ENCODE measurements at regions not wholly inside any gene's neighbourhood (a gene's known extent, or its start where the extent isn't known, plus 50 kb on each side); places are given as distances from the start of the nearest gene placed in this dataset.

- Histone ChIP-seq H3K36me3 (ENCODE audit: control insufficient read depth, low read length) (no peaks in the 10 kb centered on the region), H3K79me2 (ENCODE audit: control insufficient read depth, low read length) (no peaks in the 10 kb centered on the region), H3F3A (ENCODE audit: control insufficient read depth, insufficient read depth) (no peaks in the 10 kb centered on the region), H3K4me3 (ENCODE audit: low read length) (no peak overlapping the region), H3K27ac (ENCODE audit: low read depth, low read length) (no peak overlapping the region), H4K20me1 (ENCODE audit: control insufficient read depth, insufficient read depth, low read depth, low read length) (no peaks in the 10 kb centered on the region), H3K4me1 (ENCODE audit: control insufficient read depth, low read length) (no peaks in the 10 kb centered on the region), H3K4me2 (ENCODE audit: low read length) (no peak overlapping the region), H3K9me2 (replicated peaks; ENCODE audit: control insufficient read depth, low read length) (no peaks in the 10 kb centered on the region), H3K9me3 (ENCODE audit: control insufficient read depth, insufficient read depth, low read length) (no peaks in the 10 kb centered on the region), H3K27me3 (ENCODE audit: control insufficient read depth, low read length) (no peaks in the 10 kb centered on the region)
- TF ChIP-seq EZH2phosphoT487 (IDR thresholded peaks at IDR 0.05; ENCODE audit: borderline replicate concordance, low read length), result no peak
- TF ChIP-seq CTCF (IDR thresholded peaks at IDR 0.05; ENCODE audit: low read depth, low read length, poor library complexity, severe bottlenecking), result no peak
Measured at GRCh38 chr3:27923349-27924068, 201.4 kb upstream of the EOMES start.

- H3K4me1 ChIP-seq (ENCODE audit: control insufficient read depth, low read length), result no peaks in the 10 kb centered on the region
- H3K9me3 ChIP-seq (ENCODE audit: control insufficient read depth, insufficient read depth, low read length), result no peaks in the 10 kb centered on the region
- no peaks in the 10 kb centered on the region for H3F3A ChIP-seq (ENCODE audit: control insufficient read depth, insufficient read depth)
- no peaks in the 10 kb centered on the region for H4K20me1 ChIP-seq (ENCODE audit: control insufficient read depth, insufficient read depth, low read depth, low read length)
- no peak overlapping the region for H3K4me3 ChIP-seq (ENCODE audit: low read length)
- H3K9me2 ChIP-seq (replicated peaks; ENCODE audit: control insufficient read depth, low read length), result no peaks in the 10 kb centered on the region
- no peak overlapping the region for H3K27ac ChIP-seq (ENCODE audit: low read depth, low read length)
- H3K27me3 ChIP-seq (ENCODE audit: control insufficient read depth, low read length), result no peaks in the 10 kb centered on the region
- H3K4me2 ChIP-seq (ENCODE audit: low read length), result no peak overlapping the region
- TF ChIP-seq CTCF (IDR thresholded peaks at IDR 0.05; ENCODE audit: low read depth, low read length, poor library complexity, severe bottlenecking), result no peak
- TF ChIP-seq EZH2phosphoT487 (IDR thresholded peaks at IDR 0.05; ENCODE audit: borderline replicate concordance, low read length), result no peak
- no peaks in the 10 kb centered on the region for H3K79me2 ChIP-seq (ENCODE audit: control insufficient read depth, low read length)
- no peaks in the 10 kb centered on the region for H3K36me3 ChIP-seq (ENCODE audit: control insufficient read depth, low read length)
Measured at GRCh38 chr3:27927882-27928281, 205.8 kb upstream of the EOMES start.

- no peaks in the 10 kb centered on the region for H3K9me2 ChIP-seq (replicated peaks; ENCODE audit: control insufficient read depth, low read length)
- H3F3A ChIP-seq (ENCODE audit: control insufficient read depth, insufficient read depth), result no peaks in the 10 kb centered on the region
- TF ChIP-seq EZH2phosphoT487 (IDR thresholded peaks at IDR 0.05; ENCODE audit: borderline replicate concordance, low read length) (no peak), CTCF (IDR thresholded peaks at IDR 0.05; ENCODE audit: low read depth, low read length, poor library complexity, severe bottlenecking) (no peak)
- H3K4me2 ChIP-seq (ENCODE audit: low read length), result no peak overlapping the region
- no peaks in the 10 kb centered on the region for H3K4me1 ChIP-seq (ENCODE audit: control insufficient read depth, low read length)
- H4K20me1 ChIP-seq (ENCODE audit: control insufficient read depth, insufficient read depth, low read depth, low read length), result no peaks in the 10 kb centered on the region
- H3K36me3 ChIP-seq (ENCODE audit: control insufficient read depth, low read length), result no peaks in the 10 kb centered on the region
- H3K27ac ChIP-seq (ENCODE audit: low read depth, low read length), result no peak overlapping the region
- H3K27me3 ChIP-seq (ENCODE audit: control insufficient read depth, low read length), result no peaks in the 10 kb centered on the region
- H3K4me3 ChIP-seq (ENCODE audit: low read length), result no peak overlapping the region
- H3K79me2 ChIP-seq (ENCODE audit: control insufficient read depth, low read length), result no peaks in the 10 kb centered on the region
- no peaks in the 10 kb centered on the region for H3K9me3 ChIP-seq (ENCODE audit: control insufficient read depth, insufficient read depth, low read length)
Measured at GRCh38 chr3:27930052-27930602, 208.0 kb upstream of the EOMES start.

Data from DOHH2 (cell line).